ENCODE measurements at regions not wholly inside any gene's neighbourhood (a gene's known extent, or its start where the extent isn't known, plus 50 kb on each side); places are given as distances from the start of the nearest gene placed in this dataset.

- no peaks in the 10 kb centered on the region for H3K4me1 Mint-ChIP-seq (ENCODE audit: low read depth)
- TF ChIP-seq, protein P1, sequence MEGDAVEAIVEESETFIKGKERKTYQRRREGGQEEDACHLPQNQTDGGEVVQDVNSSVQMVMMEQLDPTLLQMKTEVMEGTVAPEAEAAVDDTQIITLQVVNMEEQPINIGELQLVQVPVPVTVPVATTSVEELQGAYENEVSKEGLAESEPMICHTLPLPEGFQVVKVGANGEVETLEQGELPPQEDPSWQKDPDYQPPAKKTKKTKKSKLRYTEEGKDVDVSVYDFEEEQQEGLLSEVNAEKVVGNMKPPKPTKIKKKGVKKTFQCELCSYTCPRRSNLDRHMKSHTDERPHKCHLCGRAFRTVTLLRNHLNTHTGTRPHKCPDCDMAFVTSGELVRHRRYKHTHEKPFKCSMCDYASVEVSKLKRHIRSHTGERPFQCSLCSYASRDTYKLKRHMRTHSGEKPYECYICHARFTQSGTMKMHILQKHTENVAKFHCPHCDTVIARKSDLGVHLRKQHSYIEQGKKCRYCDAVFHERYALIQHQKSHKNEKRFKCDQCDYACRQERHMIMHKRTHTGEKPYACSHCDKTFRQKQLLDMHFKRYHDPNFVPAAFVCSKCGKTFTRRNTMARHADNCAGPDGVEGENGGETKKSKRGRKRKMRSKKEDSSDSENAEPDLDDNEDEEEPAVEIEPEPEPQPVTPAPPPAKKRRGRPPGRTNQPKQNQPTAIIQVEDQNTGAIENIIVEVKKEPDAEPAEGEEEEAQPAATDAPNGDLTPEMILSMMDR (IDR thresholded peaks at IDR 0.05): no peak
- no peak overlapping the region for H3K4me3 Mint-ChIP-seq
- H3K4me3 ChIP-seq (ENCODE audit: low read length): no peak overlapping the region
- no peaks in the 10 kb centered on the region for H3K27me3 ChIP-seq (ENCODE audit: control insufficient read depth in 1 of 2, insufficient read depth in 2 of 2, low read length in 2 of 2)
- no peak overlapping the region for H3K27ac Mint-ChIP-seq
- no peaks in the 10 kb centered on the region for H3K4me1 ChIP-seq (ENCODE audit: insufficient read depth, low read length)
- CTCF ChIA-PET: no interaction called here
- H3K9me3 Mint-ChIP-seq: no peaks in the 10 kb centered on the region
- H3K36me3 ChIP-seq (ENCODE audit: insufficient read depth, low read length): no peaks in the 10 kb centered on the region
- intact Hi-C loops (cut with DNase I, micrococcal nuclease): no loop called here
- H3K27me3 Mint-ChIP-seq: peaks cover 4% of the 10 kb centered on the region
- H3K27ac ChIP-seq (ENCODE audit: low read depth in 1 of 2, low read length in 2 of 2): no peak overlapping the region
- no peak for ATAC-seq (ENCODE audit: poor library complexity)
- POLR2A ChIA-PET: no interaction called here
- no peak for DNase-seq
- H3K9me3 ChIP-seq (ENCODE audit: control insufficient read depth in 1 of 2, insufficient read depth in 1 of 2, low read length in 2 of 2): no peaks in the 10 kb centered on the region
- H3K36me3 Mint-ChIP-seq (ENCODE audit: low read depth): no peaks in the 10 kb centered on the region
Measured at GRCh38 chr4:17309567-17310268, 202.2 kb downstream of the QDPR start.

DNA sequence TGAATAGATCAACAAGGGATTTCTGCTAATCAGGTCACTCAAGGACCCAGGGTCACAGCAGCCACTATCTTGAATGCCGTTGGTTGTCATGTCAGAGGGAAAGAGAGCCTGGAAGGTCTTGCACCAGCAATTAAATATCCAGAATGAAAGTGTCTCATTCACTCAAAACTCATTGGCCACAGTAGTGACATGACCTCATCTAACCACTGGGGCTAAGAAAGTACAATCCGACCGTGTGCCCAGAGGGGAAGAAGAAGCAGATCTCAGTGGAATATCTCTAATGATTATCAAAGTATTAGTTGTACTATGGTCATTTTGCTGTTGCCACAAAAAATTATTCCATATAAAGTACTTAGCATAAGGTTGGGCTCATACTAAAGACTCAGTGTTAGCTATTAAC, 210.0 kb downstream of the QDPR start:
- Histone ChIP-seq H3K27ac (ENCODE audit: low read depth in 1 of 2, low read length in 2 of 2) (no peak overlapping the region), H3K4me1 (ENCODE audit: insufficient read depth, low read length) (no peaks in the 10 kb centered on the region), H3K4me3 (ENCODE audit: low read length) (no peak overlapping the region), H3K27me3 (ENCODE audit: control insufficient read depth in 1 of 2, insufficient read depth in 2 of 2, low read length in 2 of 2) (no peaks in the 10 kb centered on the region), H3K36me3 (ENCODE audit: insufficient read depth, low read length) (no peaks in the 10 kb centered on the region), H3K9me3 (ENCODE audit: control insufficient read depth in 1 of 2, insufficient read depth in 1 of 2, low read length in 2 of 2) (no peaks in the 10 kb centered on the region)
- H3K27me3 Mint-ChIP-seq: peaks cover 34% of the 10 kb centered on the region
- no peak overlapping the region for H3K27ac Mint-ChIP-seq
- intact Hi-C loops (cut with DNase I, micrococcal nuclease): no loop called here
- DNase-seq: no peak
- no peaks in the 10 kb centered on the region for H3K36me3 Mint-ChIP-seq (ENCODE audit: low read depth)
- H3K4me3 Mint-ChIP-seq: no peak overlapping the region
- H3K4me1 Mint-ChIP-seq (ENCODE audit: low read depth): no peaks in the 10 kb centered on the region
- H3K9me3 Mint-ChIP-seq: no peaks in the 10 kb centered on the region
- no peak for ATAC-seq (ENCODE audit: poor library complexity)
- ChIA-PET CTCF (no interaction called here), POLR2A (no interaction called here)
- TF ChIP-seq, protein P1 (IDR thresholded peaks at IDR 0.05): no peak

DNA sequence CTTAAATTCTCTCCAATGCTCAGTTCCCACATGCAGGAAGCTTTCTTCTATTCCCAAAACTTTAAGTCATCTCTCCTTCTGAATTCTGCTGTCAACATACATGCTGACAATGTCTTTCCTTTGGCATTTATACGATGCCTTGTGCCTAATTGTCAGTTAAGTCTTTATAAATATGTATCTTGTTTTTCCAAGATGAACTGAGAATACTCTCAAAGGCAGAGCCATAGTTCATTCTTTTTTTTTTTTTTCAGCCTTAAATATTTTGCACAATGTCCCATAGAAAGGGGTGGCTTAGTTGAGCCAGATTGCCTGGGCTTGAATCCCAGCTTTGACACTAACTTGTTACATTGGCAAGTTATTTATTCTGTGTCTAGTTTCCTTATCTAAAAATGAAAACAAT, 210.6 kb downstream of the QDPR start:
- Mint-ChIP-seq H3K27me3 (peaks cover 40% of the 10 kb centered on the region), H3K4me3 (no peak overlapping the region), H3K4me1 (ENCODE audit: low read depth) (no peaks in the 10 kb centered on the region), H3K27ac (no peak overlapping the region), H3K9me3 (no peaks in the 10 kb centered on the region), H3K36me3 (ENCODE audit: low read depth) (no peaks in the 10 kb centered on the region)
- TF ChIP-seq, protein P1 (IDR thresholded peaks at IDR 0.05): no peak
- ChIA-PET POLR2A (no interaction called here), CTCF (no interaction called here)
- no peaks in the 10 kb centered on the region for H3K36me3 ChIP-seq (ENCODE audit: insufficient read depth, low read length)
- H3K9me3 ChIP-seq (ENCODE audit: control insufficient read depth in 1 of 2, insufficient read depth in 1 of 2, low read length in 2 of 2): no peaks in the 10 kb centered on the region
- H3K27me3 ChIP-seq (ENCODE audit: control insufficient read depth in 1 of 2, insufficient read depth in 2 of 2, low read length in 2 of 2): no peaks in the 10 kb centered on the region
- intact Hi-C loops (cut with DNase I, micrococcal nuclease): no loop called here
- DNase-seq: no peak
- no peak overlapping the region for H3K27ac ChIP-seq (ENCODE audit: low read depth in 1 of 2, low read length in 2 of 2)
- no peaks in the 10 kb centered on the region for H3K4me1 ChIP-seq (ENCODE audit: insufficient read depth, low read length)
- H3K4me3 ChIP-seq (ENCODE audit: low read length): no peak overlapping the region
- no peak for ATAC-seq (ENCODE audit: poor library complexity)

All from CD4-positive, alpha-beta T cell (primary cell).